Endothelial cell of umbilical vein (primary cell): ENCODE measurements at regions not wholly inside any gene's neighbourhood (a gene's known extent, or its start where the extent isn't known, plus 50 kb on each side); places are given as distances from the start of the nearest gene placed in this dataset.

Source experiments
- BruUV-seq: library from RNA; stranded (reverse); fragments of 400-500 nt; replicated peaks from 2 replicates; lab custom pipeline; 2021; lab: Mats Ljungman, UMichigan
- CTCF ChIA-PET: fragments of 300-600, 350-600 bp; sonication (Branson Sonifier 250); formaldehyde crosslinking; loops from one replicate; lab custom pipeline; 2021; ENCODE audit warnings: antibody characterized with exemption, inconsistent platforms; lab: Charles Lee
- POLR2A ChIA-PET: fragments of 300-600, 350-600 bp; sonication (Branson Sonifier 250); formaldehyde crosslinking; loops from one replicate; lab custom pipeline; 2021; ENCODE audit warnings: antibody characterized with exemption, inconsistent platforms; lab: Charles Lee
- DNase-seq: peaks from one replicate; pipeline ENCODE4 v3.0.0-alpha.2; 2011; ENCODE audit warnings: low read depth, low spot score
- FAIRE-seq: peaks from 2 replicates; lab custom pipeline; 2011; peaks lifted over from hg19 to GRCh38; lab: Jason Lieb, UNC
- H2AFZ ChIP-seq: 2 replicates; pipeline ENCODE4 v1.6.0; 2012; ENCODE audit warnings: low read depth, low read length, control low read depth, inconsistent platforms
- H3K27ac ChIP-seq: 2 replicates; pipeline ENCODE4 v1.5.1; 2011; ENCODE audit warnings: low read depth, mild to moderate bottlenecking, control low read depth, low read length, moderate library complexity; ENCODE audit not compliant: insufficient read depth
- H3K27me3 ChIP-seq, 2 experiments: 2 replicates each; pipeline versions ENCODE4 v1.6.0 to v1.6.1; 2011; ENCODE audit warnings: low read length in 2 of 2, mixed read lengths in 1 of 2; ENCODE audit not compliant: control insufficient read depth in 2 of 2, insufficient read depth in 2 of 2
- H3K36me3 ChIP-seq, 2 experiments: 2 replicates in 1 of 2; 3 replicates in 1 of 2; pipeline ENCODE4 v1.5.1; 2011; ENCODE audit warnings: low read length in 2 of 2, mild to moderate bottlenecking in 1 of 2, moderate library complexity in 1 of 2; ENCODE audit not compliant: control insufficient read depth in 2 of 2, insufficient read depth in 2 of 2; ENCODE audit errors: extremely low read depth in 1 of 2
- H3K4me1 ChIP-seq: 3 replicates; pipeline ENCODE4 v1.5.1; 2011; ENCODE audit warnings: mild to moderate bottlenecking, low read length; ENCODE audit not compliant: control insufficient read depth, insufficient read depth; ENCODE audit errors: extremely low read depth
- H3K4me2 ChIP-seq: 2 replicates; pipeline ENCODE4 v1.6.1; 2011; ENCODE audit warnings: low read length, control low read depth, mixed read lengths; ENCODE audit not compliant: insufficient read depth
- H3K4me3 ChIP-seq, 3 experiments: fragments of 200-600 bp in 1 of 3; sonication (generic), shearing (Covaris generic) in 1 of 3; replicated peaks in 1 of 3; 2 replicates each; pipeline ENCODE4 v1.5.1; 2011 to 2016; ENCODE audit warnings: control low read depth in 3 of 3, low read length in 3 of 3, mild to moderate bottlenecking in 2 of 3, inconsistent platforms in 1 of 3, low read depth in 1 of 3, moderate library complexity in 1 of 3; ENCODE audit not compliant: insufficient read depth in 1 of 3
- H3K79me2 ChIP-seq: 2 replicates; pipeline ENCODE4 v1.6.0; 2012; ENCODE audit warnings: low read length, inconsistent platforms; ENCODE audit not compliant: control insufficient read depth, insufficient read depth
- H3K9ac ChIP-seq: replicated peaks from 2 replicates; pipeline ENCODE3; 2011; ENCODE audit warnings: low read length, control low read depth; ENCODE audit not compliant: insufficient read depth; ENCODE audit errors: extremely low read depth
- H3K9me1 ChIP-seq: replicated peaks from 3 replicates; pipeline ENCODE4 v1.6.0; 2011; ENCODE audit warnings: mild to moderate bottlenecking, low read length; ENCODE audit not compliant: control insufficient read depth, insufficient read depth; ENCODE audit errors: extremely low read depth
- H3K9me3 ChIP-seq: replicated peaks from 2 replicates; pipeline ENCODE4 v1.5.1; 2012; ENCODE audit warnings: low read length, inconsistent platforms; ENCODE audit not compliant: control insufficient read depth, insufficient read depth
- H4K20me1 ChIP-seq: replicated peaks from 2 replicates; pipeline ENCODE3; 2011; ENCODE audit warnings: mild to moderate bottlenecking, low read length; ENCODE audit not compliant: control insufficient read depth, insufficient read depth; ENCODE audit errors: extremely low read depth
- EZH2 ChIP-seq: IDR thresholded peaks from 2 replicates; pipeline ENCODE4 v1.6.1; 2012; ENCODE audit warnings: borderline replicate concordance, low read depth, mild to moderate bottlenecking, moderate library complexity, low read length, inconsistent platforms; ENCODE audit not compliant: severe bottlenecking
- FOS ChIP-seq: IDR thresholded peaks from 2 replicates; pipeline ENCODE4 v1.6.1; 2011; ENCODE audit warnings: mild to moderate bottlenecking, low read length, moderate library complexity, borderline replicate concordance; ENCODE audit not compliant: insufficient read depth
- GATA2 ChIP-seq: IDR thresholded peaks from 2 replicates; pipeline ENCODE4 v1.7.0; 2011; ENCODE audit warnings: low read depth, mild to moderate bottlenecking, moderate library complexity, mixed read lengths, low read length; ENCODE audit not compliant: insufficient read length, insufficient read depth
- JUN ChIP-seq: IDR thresholded peaks from 2 replicates; pipeline ENCODE4 v1.6.1; 2011; ENCODE audit warnings: borderline replicate concordance, low read depth; ENCODE audit not compliant: insufficient read length, insufficient read depth
- MYC ChIP-seq: IDR thresholded peaks from one replicate; pipeline ENCODE4 v1.6.1; 2011; ENCODE audit warnings: mild to moderate bottlenecking, low read depth, low read length
- POLR2A ChIP-seq: IDR thresholded peaks from 2 replicates; pipeline ENCODE4 v1.6.1; 2012; ENCODE audit warnings: low read depth, mild to moderate bottlenecking, control low read depth, low read length
- POLR2AphosphoS5 ChIP-seq: IDR thresholded peaks from 2 replicates; pipeline ENCODE4 v1.6.1; 2012; ENCODE audit warnings: low read depth, mild to moderate bottlenecking, control low read depth, low read length, moderate library complexity; ENCODE audit not compliant: insufficient read depth
- dilution Hi-C: fragments of 300-500 bp; cut with MboI; formaldehyde crosslinking; loops from one replicate; pipeline ENCODE4 v1.15.0; 2019; ENCODE audit warnings: low sequenced_read_pairs; ENCODE audit not compliant: extremely low pct_ligation_motif_present
- intact Hi-C: fragments of 100-400 bp; cut with micrococcal nuclease; formaldehyde crosslinking; loops from one replicate; pipeline ENCODE4 v1.10.0; 2022
- TF ChIP-seq, protein P1 (sequence below): IDR thresholded peaks from 2 replicates; pipeline ENCODE4 v1.6.1; 2011; ENCODE audit not compliant: insufficient read depth, insufficient read length
- TF ChIP-seq, protein P2 (sequence below), 2 donors: IDR thresholded peaks; 1 replicate in 1 of 2; 2 replicates in 1 of 2; pipeline ENCODE4 v1.5.1; 2011; ENCODE audit warnings: low read length in 2 of 2, mild to moderate bottlenecking in 2 of 2, moderate library complexity in 2 of 2, control low read depth in 1 of 2, inconsistent platforms in 1 of 2, low read depth in 1 of 2; ENCODE audit not compliant: insufficient read depth in 1 of 2; ENCODE audit errors: extremely low read depth in 1 of 2

GRCh38 chr7:60017-60675, 132.2 kb upstream of the FAM20C start:
- no peak overlapping the region for H3K27ac ChIP-seq
- intact Hi-C loops, result no loop called here
- H3K9me1 ChIP-seq, result no peaks in the 10 kb centered on the region
- DNase-seq (no peak), FAIRE-seq (no peak)
- BruUV-seq, result no TSS peak
- CTCF ChIA-PET, result no interaction called here
- POLR2A ChIA-PET, result no interaction called here
- H3K9me3 ChIP-seq, result no peaks in the 10 kb centered on the region
- H2AFZ ChIP-seq, result no peak overlapping the region
- H4K20me1 ChIP-seq, result no peaks in the 10 kb centered on the region
- TF ChIP-seq POLR2A (no peak), MYC (no peak), GATA2 (no peak), FOS (no peak), POLR2AphosphoS5 (no peak), EZH2 (no peak), JUN (no peak)
- TF ChIP-seq, protein P1, sequence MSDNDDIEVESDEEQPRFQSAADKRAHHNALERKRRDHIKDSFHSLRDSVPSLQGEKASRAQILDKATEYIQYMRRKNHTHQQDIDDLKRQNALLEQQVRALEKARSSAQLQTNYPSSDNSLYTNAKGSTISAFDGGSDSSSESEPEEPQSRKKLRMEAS, result no peak
- TF ChIP-seq, protein P2, sequence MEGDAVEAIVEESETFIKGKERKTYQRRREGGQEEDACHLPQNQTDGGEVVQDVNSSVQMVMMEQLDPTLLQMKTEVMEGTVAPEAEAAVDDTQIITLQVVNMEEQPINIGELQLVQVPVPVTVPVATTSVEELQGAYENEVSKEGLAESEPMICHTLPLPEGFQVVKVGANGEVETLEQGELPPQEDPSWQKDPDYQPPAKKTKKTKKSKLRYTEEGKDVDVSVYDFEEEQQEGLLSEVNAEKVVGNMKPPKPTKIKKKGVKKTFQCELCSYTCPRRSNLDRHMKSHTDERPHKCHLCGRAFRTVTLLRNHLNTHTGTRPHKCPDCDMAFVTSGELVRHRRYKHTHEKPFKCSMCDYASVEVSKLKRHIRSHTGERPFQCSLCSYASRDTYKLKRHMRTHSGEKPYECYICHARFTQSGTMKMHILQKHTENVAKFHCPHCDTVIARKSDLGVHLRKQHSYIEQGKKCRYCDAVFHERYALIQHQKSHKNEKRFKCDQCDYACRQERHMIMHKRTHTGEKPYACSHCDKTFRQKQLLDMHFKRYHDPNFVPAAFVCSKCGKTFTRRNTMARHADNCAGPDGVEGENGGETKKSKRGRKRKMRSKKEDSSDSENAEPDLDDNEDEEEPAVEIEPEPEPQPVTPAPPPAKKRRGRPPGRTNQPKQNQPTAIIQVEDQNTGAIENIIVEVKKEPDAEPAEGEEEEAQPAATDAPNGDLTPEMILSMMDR (IDR thresholded peaks at IDR 0.05; ENCODE audit: extremely low read depth in 1 of 2, insufficient read depth in 1 of 2, low read depth in 1 of 2, low read length in 2 of 2), result no peak
- H3K9ac ChIP-seq, result no peak overlapping the region
- no peaks in the 10 kb centered on the region for H3K36me3 ChIP-seq
- H3K4me1 ChIP-seq, result no peaks in the 10 kb centered on the region
- no peak overlapping the region for H3K4me3 ChIP-seq
- H3K27me3 ChIP-seq, result no peaks in the 10 kb centered on the region
- no peaks in the 10 kb centered on the region for H3K79me2 ChIP-seq
- no peak overlapping the region for H3K4me2 ChIP-seq
- dilution Hi-C loops, result no loop called here
